ENCODE measurements at regions not wholly inside any gene's neighbourhood (a gene's known extent, or its start where the extent isn't known, plus 50 kb on each side); places are given as distances from the start of the nearest gene placed in this dataset.

- Histone ChIP-seq H3K4me3 (no peak overlapping the region), H3K27ac (no peak overlapping the region), H3K4me2 (no peak overlapping the region), H3K9me3 (no peaks in the 10 kb centered on the region; the same call in 2 of the 3 replicates), H3K4me1 (no peaks in the 10 kb centered on the region)
- FAIRE-seq: no peak
- no peak for DNase-seq (ENCODE audit: low read depth in 1 of 2, low spot score in 1 of 2)
- WGBS (ENCODE audit: missing lambda C conversion rate): 0% methylated on average over 1 of the region's 1 CpG
- TF ChIP-seq PBX3 (IDR thresholded peaks at IDR 0.05): no peak
- no peak for TF ChIP-seq TP53 (CRISPR knock-in tag; IDR thresholded peaks at IDR 0.05)
- no peak for TF ChIP-seq EHF (CRISPR knock-in tag; IDR thresholded peaks at IDR 0.05)
- TF ChIP-seq FOSB (CRISPR knock-in tag; IDR thresholded peaks at IDR 0.05): no peak
- no peak for TF ChIP-seq MAFK (IDR thresholded peaks at IDR 0.05; ENCODE audit: partially characterized antibody)
- TF ChIP-seq REST (IDR thresholded peaks at IDR 0.05): no peak
- TF ChIP-seq HDAC2 (IDR thresholded peaks at IDR 0.05): no peak
- TF ChIP-seq CBX2 (IDR thresholded peaks at IDR 0.05; ENCODE audit: borderline replicate concordance, low read depth): no peak
- TF ChIP-seq RNF2 (IDR thresholded peaks at IDR 0.05; ENCODE audit: borderline replicate concordance, low read depth): no peak
- no peak for TF ChIP-seq PHF8 (IDR thresholded peaks at IDR 0.05; ENCODE audit: borderline replicate concordance, low read depth)
- ChIA-PET CTCF (no interaction called here), POLR2A (no interaction called here)
- no peak for ATAC-seq
Observed at GRCh38 chr14:84042992-84043391, 1487.0 kb upstream of the FLRT2 start.

GRCh38 chr14:84064316-84065125 lies 1465.4 kb upstream of the FLRT2 start:
- ATAC-seq: no peak
- H3K4me2 ChIP-seq: no peak overlapping the region
- POLR2A ChIA-PET: no interaction called here
- H3K27ac ChIP-seq: no peak overlapping the region
- CTCF ChIA-PET: no interaction called here
- 0 out of 3 replicates have a peak, but pooled peaks cover 3% of the 10 kb centered on the region for H3K9me3 ChIP-seq
- FAIRE-seq: no peak
- TF ChIP-seq MAZ (IDR thresholded peaks at IDR 0.05; ENCODE audit: borderline replicate concordance, low read depth, low read length) (no peak), EP300 (IDR thresholded peaks at IDR 0.05) (no peak), MYC (IDR thresholded peaks at IDR 0.05; ENCODE audit: borderline replicate concordance, low read length) (no peak), SREBF2 (IDR thresholded peaks at IDR 0.05) (no peak), MAFK (IDR thresholded peaks at IDR 0.05; ENCODE audit: partially characterized antibody) (no peak), HEYL (CRISPR knock-in tag; IDR thresholded peaks at IDR 0.05) (no peak), POLR2A (IDR thresholded peaks at IDR 0.05; ENCODE audit: low read length) (no peak), HOXB13 (CRISPR knock-in tag; IDR thresholded peaks at IDR 0.05; ENCODE audit: low read depth) (no peak), EHF (CRISPR knock-in tag; IDR thresholded peaks at IDR 0.05) (no peak)
- H3K4me3 ChIP-seq: no peak overlapping the region
- H3K4me1 ChIP-seq: no peaks in the 10 kb centered on the region
- no peak for DNase-seq (ENCODE audit: low read depth in 1 of 2, low spot score in 1 of 2)
- 7% methylated on average over 3 of the region's 3 CpGs for WGBS (ENCODE audit: missing lambda C conversion rate)

- no peak overlapping the region for H3K27ac ChIP-seq
- FAIRE-seq: no peak
- ChIA-PET CTCF (no interaction called here), POLR2A (no interaction called here)
- DNase-seq (ENCODE audit: low read depth in 1 of 2, low spot score in 1 of 2): no peak
- no peak overlapping the region for H3K4me2 ChIP-seq
- TF ChIP-seq KDM1A (IDR thresholded peaks at IDR 0.05; ENCODE audit: low read depth): no peak
- TF ChIP-seq RFX5 (IDR thresholded peaks at IDR 0.05): no peak
- TF ChIP-seq FOSB (CRISPR knock-in tag; IDR thresholded peaks at IDR 0.05): no peak
- no peak for TF ChIP-seq HEYL (CRISPR knock-in tag; IDR thresholded peaks at IDR 0.05)
- no peak for TF ChIP-seq ZSCAN20 (CRISPR knock-in tag; IDR thresholded peaks at IDR 0.05)
- no peak for TF ChIP-seq HDAC2 (IDR thresholded peaks at IDR 0.05)
- TF ChIP-seq FOXS1 (CRISPR knock-in tag; IDR thresholded peaks at IDR 0.05): no peak
- no peak for TF ChIP-seq JUN (IDR thresholded peaks at IDR 0.05)
- TF ChIP-seq FOSL2 (IDR thresholded peaks at IDR 0.05): no peak
- no peak for TF ChIP-seq FOSL2 (CRISPR knock-in tag; IDR thresholded peaks at IDR 0.05)
- TF ChIP-seq ESRRA (IDR thresholded peaks at IDR 0.05; ENCODE audit: borderline replicate concordance, low read length): no peak
- TF ChIP-seq CTCF (IDR thresholded peaks at IDR 0.05): no peak
- TF ChIP-seq RNF2 (IDR thresholded peaks at IDR 0.05; ENCODE audit: borderline replicate concordance, low read depth): no peak
- TF ChIP-seq BHLHE40 (IDR thresholded peaks at IDR 0.05; ENCODE audit: low read depth, low read length): no peak
- ATAC-seq: no peak
- 29% methylated on average over 5 of the region's 5 CpGs for WGBS (ENCODE audit: missing lambda C conversion rate)
- H3K4me3 ChIP-seq: no peak overlapping the region
- H3K9me3 ChIP-seq: 0 out of 3 replicates have a peak, but pooled peaks cover 3% of the 10 kb centered on the region
- no peaks in the 10 kb centered on the region for H3K4me1 ChIP-seq
Observed at GRCh38 chr14:84065811-84066210, 1464.1 kb upstream of the FLRT2 start.
